Epithelial cell of prostate (primary cell): ENCODE measurements at regions not wholly inside any gene's neighbourhood (a gene's known extent, or its start where the extent isn't known, plus 50 kb on each side); places are given as distances from the start of the nearest gene placed in this dataset.

ENCODE experiments used
- DNase-seq: peaks from one replicate; pipeline ENCODE4 v3.0.0-alpha.2; 2011; ENCODE audit warnings: low read depth, low spot score
- H3K27ac ChIP-seq: fragments of 450-650 bp; 2 replicates; pipeline ENCODE4 v1.5.1; 2017; ENCODE audit warnings: mild to moderate bottlenecking

- no peak overlapping the region for H3K27ac ChIP-seq
- DNase-seq: no peak
These were observed 210.7 kb upstream of the TLL1 start for GRCh38 chr4:165662341-165662740.

GRCh38 chr4:165663411-165663810 is 209.6 kb upstream of the TLL1 start:
- no peak for DNase-seq
- no peak overlapping the region for H3K27ac ChIP-seq

- DNase-seq: no peak
- H3K27ac ChIP-seq: no peak overlapping the region
These were observed 206.2 kb upstream of the TLL1 start for GRCh38 chr4:165666836-165667235.

- no peak for DNase-seq
- no peak overlapping the region for H3K27ac ChIP-seq
These were observed 205.1 kb upstream of the TLL1 start for GRCh38 chr4:165667969-165668368.

GRCh38 chr4:165668694-165669093 is 204.3 kb upstream of the TLL1 start:
- H3K27ac ChIP-seq: no peak overlapping the region
- DNase-seq: no peak

GRCh38 chr4:165677081-165677480 is 196.0 kb upstream of the TLL1 start:
- H3K27ac ChIP-seq: no peak overlapping the region
- no peak for DNase-seq

GRCh38 chr4:165678236-165678935 is 194.7 kb upstream of the TLL1 start:
- DNase-seq: no peak
- no peak overlapping the region for H3K27ac ChIP-seq

- DNase-seq: no peak
- H3K27ac ChIP-seq: no peak overlapping the region
These were observed 194.1 kb upstream of the TLL1 start for GRCh38 chr4:165678936-165679325.

GRCh38 chr4:165680821-165681220 is 192.2 kb upstream of the TLL1 start:
- no peak for DNase-seq
- H3K27ac ChIP-seq: no peak overlapping the region

- H3K27ac ChIP-seq: no peak overlapping the region
- DNase-seq: no peak
These were observed 190.4 kb upstream of the TLL1 start for GRCh38 chr4:165682611-165683010.

GRCh38 chr4:165684177-165684805 is 188.7 kb upstream of the TLL1 start:
- DNase-seq: peak; percentile 26

GRCh38 chr4:165686756-165687155 is 186.3 kb upstream of the TLL1 start:
- H3K27ac ChIP-seq: no peak overlapping the region
- no peak for DNase-seq

More at GRCh38 chr4:165684177-165684805, 188.7 kb upstream of the TLL1 start:
- H3K27ac ChIP-seq: peak overlapping the region; percentile 20

GRCh38 chr4:165689159-165689558 is 183.9 kb upstream of the TLL1 start:
- DNase-seq: no peak
- H3K27ac ChIP-seq: no peak overlapping the region

- no peak overlapping the region for H3K27ac ChIP-seq
- no peak for DNase-seq
These were observed 181.0 kb upstream of the TLL1 start for GRCh38 chr4:165692082-165692481.

GRCh38 chr4:165698272-165698671 is 174.8 kb upstream of the TLL1 start:
- no peak for DNase-seq
- no peak overlapping the region for H3K27ac ChIP-seq

GRCh38 chr4:165699055-165699454 is 174.0 kb upstream of the TLL1 start:
- DNase-seq: no peak
- no peak overlapping the region for H3K27ac ChIP-seq

GRCh38 chr4:165700855-165701254 is 172.2 kb upstream of the TLL1 start:
- DNase-seq: no peak
- no peak overlapping the region for H3K27ac ChIP-seq

GRCh38 chr4:165707128-165707527 is 165.9 kb upstream of the TLL1 start:
- no peak overlapping the region for H3K27ac ChIP-seq
- DNase-seq: no peak

GRCh38 chr4:165709516-165709915 is 163.5 kb upstream of the TLL1 start:
- H3K27ac ChIP-seq: no peak overlapping the region
- no peak for DNase-seq

GRCh38 chr4:165709973-165710526 is 163.0 kb upstream of the TLL1 start:
- H3K27ac ChIP-seq: no peak overlapping the region
- DNase-seq: no peak

GRCh38 chr4:165711436-165711835 is 161.6 kb upstream of the TLL1 start:
- no peak for DNase-seq
- H3K27ac ChIP-seq: no peak overlapping the region

- H3K27ac ChIP-seq: no peak overlapping the region
- no peak for DNase-seq
These were observed 161.1 kb upstream of the TLL1 start for GRCh38 chr4:165711912-165712311.
